Lower leg skin (tissue), 4 donors: ENCODE measurements at regions not wholly inside any gene's neighbourhood (a gene's known extent, or its start where the extent isn't known, plus 50 kb on each side); places are given as distances from the start of the nearest gene placed in this dataset.
"Not testable (repeated sequence)": the region's sequence is repeated elsewhere in the genome, so short reads cannot be mapped to it uniquely, and the experiment has no call there.

Experiments used
- DNase-seq, 2 donors: peaks; one replicate each; pipeline ENCODE4 v3.0.0-alpha.2; 2019; ENCODE audit warnings: low spot score in 2 of 2
- H3K4me3 ChIP-seq: fragments of 200-600 bp; sonication (generic); 2 replicates; pipeline ENCODE4 v1.5.1; 2017; ENCODE audit warnings: mild to moderate bottlenecking, low read depth; ENCODE audit not compliant: poor library complexity, severe bottlenecking
- POLR2A ChIP-seq, 2 donors: fragments of 450-650 bp; IDR thresholded peaks; one replicate each; pipeline ENCODE4 v1.6.1; 2016 to 2017; ENCODE audit warnings: antibody characterized with exemption in 2 of 2, mild to moderate bottlenecking in 1 of 2, moderate library complexity in 1 of 2
- WGBS, 2 donors: methylation state at CpG; one replicate each; pipeline ENCODE4 v1.1.5; 2018; 5-methylcytosine and 5-hydroxymethylcytosine counted together
- intact Hi-C: fragments of 100-400 bp; cut with DNase I; formaldehyde crosslinking; loops from one replicate; pipeline ENCODE4 v1.15.0; 2023; ENCODE audit warnings: low total_unique reads
- TF ChIP-seq, protein P1 (sequence below), 3 donors: fragments of 450-650 bp; IDR thresholded peaks; one replicate each; pipeline ENCODE4 v1.5.1; 2016; ENCODE audit warnings: antibody characterized with exemption in 3 of 3, mild to moderate bottlenecking in 3 of 3, moderate library complexity in 2 of 3

DNA sequence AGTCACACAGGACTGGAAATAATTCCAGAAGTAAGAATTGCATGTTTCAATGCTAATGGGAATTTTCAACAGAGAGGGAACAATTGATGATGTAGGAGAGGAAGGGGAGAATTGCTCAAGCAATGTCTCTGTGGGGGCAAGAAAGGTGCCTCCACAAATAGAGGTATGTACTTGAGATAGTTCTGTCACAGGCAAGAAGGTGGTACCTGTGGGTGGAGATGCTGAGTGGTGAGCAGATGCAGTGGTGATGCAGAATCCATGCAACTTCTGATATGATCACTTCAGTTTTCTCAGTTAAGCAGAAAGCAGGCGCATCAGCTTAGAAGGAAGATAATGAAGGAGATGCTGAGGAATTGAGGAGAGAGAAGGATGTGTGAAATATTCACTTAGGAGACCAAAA, 55.1 kb upstream of the SEC24B start:
- DNase-seq = no peak
- no peak for TF ChIP-seq POLR2A (IDR thresholded peaks at IDR 0.05)
- TF ChIP-seq, protein P1, sequence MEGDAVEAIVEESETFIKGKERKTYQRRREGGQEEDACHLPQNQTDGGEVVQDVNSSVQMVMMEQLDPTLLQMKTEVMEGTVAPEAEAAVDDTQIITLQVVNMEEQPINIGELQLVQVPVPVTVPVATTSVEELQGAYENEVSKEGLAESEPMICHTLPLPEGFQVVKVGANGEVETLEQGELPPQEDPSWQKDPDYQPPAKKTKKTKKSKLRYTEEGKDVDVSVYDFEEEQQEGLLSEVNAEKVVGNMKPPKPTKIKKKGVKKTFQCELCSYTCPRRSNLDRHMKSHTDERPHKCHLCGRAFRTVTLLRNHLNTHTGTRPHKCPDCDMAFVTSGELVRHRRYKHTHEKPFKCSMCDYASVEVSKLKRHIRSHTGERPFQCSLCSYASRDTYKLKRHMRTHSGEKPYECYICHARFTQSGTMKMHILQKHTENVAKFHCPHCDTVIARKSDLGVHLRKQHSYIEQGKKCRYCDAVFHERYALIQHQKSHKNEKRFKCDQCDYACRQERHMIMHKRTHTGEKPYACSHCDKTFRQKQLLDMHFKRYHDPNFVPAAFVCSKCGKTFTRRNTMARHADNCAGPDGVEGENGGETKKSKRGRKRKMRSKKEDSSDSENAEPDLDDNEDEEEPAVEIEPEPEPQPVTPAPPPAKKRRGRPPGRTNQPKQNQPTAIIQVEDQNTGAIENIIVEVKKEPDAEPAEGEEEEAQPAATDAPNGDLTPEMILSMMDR (IDR thresholded peaks at IDR 0.05) = no peak
- WGBS, 2 donors = 97 to 100% methylated on average over 1 of the region's 1 CpG
- intact Hi-C loops = no loop called here
- no peak overlapping the region for H3K4me3 ChIP-seq

DNA sequence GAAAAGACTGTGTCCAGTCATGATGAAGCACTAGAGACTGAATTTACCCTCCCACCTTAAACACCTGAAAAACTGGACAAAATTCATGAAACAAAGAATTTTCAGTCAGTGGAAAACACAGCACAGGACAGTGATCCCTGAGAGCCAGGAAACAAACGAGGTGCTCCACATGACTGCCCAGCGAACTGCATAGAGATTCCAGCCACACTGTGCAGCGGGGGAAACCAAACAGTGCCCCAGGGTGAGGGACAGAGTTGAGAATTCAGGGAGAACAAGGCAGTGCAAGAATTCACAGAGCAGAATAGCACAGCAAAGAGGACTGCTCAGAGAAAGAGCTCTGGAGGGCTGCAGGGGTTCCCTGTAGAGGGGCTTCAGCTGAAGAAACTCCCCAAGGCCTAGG, 55.5 kb upstream of the SEC24B start:
- no peak for DNase-seq
- TF ChIP-seq POLR2A (IDR thresholded peaks at IDR 0.05) = no peak
- TF ChIP-seq, protein P1 (IDR thresholded peaks at IDR 0.05) = no peak
- intact Hi-C loops = no loop called here
- 81 to 82% methylated on average over 3 of the region's 3 CpGs for WGBS, 2 donors
- no peak overlapping the region for H3K4me3 ChIP-seq

DNA sequence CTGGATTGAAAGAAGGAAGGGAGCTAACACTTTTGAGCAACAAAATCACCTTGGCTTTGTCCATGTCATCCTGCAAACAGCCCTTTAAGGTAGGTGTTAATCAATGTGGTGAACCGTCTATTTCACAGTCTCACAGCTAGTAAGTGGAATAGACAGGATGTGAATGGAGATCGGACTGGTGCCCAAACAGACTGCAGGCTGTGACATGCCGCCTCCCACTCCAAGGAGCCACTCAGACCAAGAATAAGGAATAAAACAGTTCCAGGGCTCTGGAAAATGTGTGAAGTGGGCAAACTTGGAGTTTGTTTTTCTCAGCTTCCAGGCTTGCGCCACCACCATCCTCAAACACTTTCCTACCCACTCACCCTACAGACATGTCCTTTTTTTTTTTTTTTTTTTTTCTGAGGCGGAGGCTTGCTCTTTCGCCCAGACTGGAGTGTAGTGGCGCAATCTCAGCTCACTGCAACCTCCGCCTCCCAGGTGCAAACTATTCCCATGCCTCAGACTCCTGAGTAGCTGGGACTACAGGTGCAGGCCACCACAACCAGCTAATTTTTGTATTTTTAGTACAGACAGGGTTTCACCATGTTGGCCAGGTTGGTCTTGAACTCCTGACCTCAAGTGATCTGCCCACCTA, 57.7 kb upstream of the SEC24B start:
- 64 to 67% methylated on average over 8 of the region's 8 CpGs for WGBS, 2 donors
- intact Hi-C loops = no loop called here
- no peak overlapping the region for H3K4me3 ChIP-seq
- DNase-seq = peak in 1 of 2 donors; percentile 23
- TF ChIP-seq POLR2A (IDR thresholded peaks at IDR 0.05) = no peak
- TF ChIP-seq, protein P1 (IDR thresholded peaks at IDR 0.05) = no peak

DNA sequence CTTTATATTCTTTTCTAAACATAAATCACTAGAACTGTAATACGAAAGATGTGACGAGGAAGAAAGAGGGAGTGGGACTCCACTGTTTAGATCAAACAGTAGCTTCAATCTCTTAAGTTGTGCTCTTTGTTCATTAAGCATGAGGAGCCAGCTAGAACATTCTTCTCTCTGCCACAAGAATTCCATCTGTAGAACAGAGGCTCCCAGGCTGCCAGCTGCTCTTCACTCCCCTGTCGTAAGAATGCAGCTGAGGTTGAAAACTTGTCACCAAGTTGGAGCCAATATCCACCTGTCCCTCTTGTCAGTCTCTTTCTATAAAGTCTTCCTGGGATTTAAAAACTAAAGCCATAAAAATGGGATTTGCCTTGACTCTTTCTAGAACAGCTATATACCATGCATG, 65.0 kb upstream of the SEC24B start:
- TF ChIP-seq, protein P1 (IDR thresholded peaks at IDR 0.05) = no peak
- no peak for TF ChIP-seq POLR2A (IDR thresholded peaks at IDR 0.05)
- intact Hi-C loops = no loop called here
- H3K4me3 ChIP-seq = no peak overlapping the region
- 83 to 92% methylated on average over 3 of the region's 3 CpGs for WGBS, 2 donors
- DNase-seq = no peak

DNA sequence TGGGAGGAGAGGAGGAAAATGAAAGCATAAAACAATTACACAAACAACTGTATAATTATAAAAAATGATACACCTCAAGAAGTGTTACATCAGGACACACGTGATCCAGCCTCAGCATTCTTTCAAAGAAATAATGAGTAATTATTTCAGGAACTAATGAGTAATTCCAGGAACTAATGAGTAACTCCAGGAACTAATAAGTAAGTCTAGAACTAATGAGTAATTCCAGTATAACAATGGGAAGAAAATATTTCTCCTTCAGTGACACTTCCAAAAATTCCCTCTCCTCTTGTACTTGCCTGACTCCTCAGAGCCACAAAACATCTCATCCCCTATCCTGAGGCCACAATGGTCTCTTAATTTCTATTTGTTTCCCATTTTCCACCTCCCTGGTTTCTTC, 63.5 kb upstream of the COL25A1 start:
- TF ChIP-seq, protein P1 (IDR thresholded peaks at IDR 0.05) = no peak
- no peak for TF ChIP-seq POLR2A (IDR thresholded peaks at IDR 0.05)
- DNase-seq = no peak
- intact Hi-C loops = no loop called here
- H3K4me3 ChIP-seq = no peak overlapping the region
- 0 to 37% methylated on average over 1 of the region's 1 CpG for WGBS, 2 donors

DNA sequence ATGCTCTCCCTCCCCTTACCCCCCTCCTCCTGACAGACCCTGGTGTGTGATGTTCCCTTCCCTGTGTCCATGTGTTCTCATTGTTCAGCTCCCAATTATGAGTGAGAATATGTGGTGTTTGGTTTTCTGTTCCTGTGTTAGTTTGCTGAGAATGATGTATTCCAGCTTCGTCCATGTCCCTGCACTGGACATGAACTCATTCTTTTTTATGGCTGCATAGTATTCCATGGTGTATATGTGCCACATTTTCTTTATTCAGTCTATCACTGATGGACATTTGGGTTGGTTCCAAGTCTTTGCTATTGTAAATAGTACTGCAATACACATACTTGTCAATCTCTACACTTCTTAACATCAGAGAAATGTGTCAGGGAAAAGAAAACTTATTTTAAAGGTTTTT, 62.8 kb upstream of the COL25A1 start:
- DNase-seq, intact Hi-C loops: not testable (repeated sequence)

More for the DNA sequence above, 62.8 kb upstream of the COL25A1 start:
- not testable (repeated sequence) for H3K4me3 ChIP-seq
- WGBS, 2 donors = 93 to 96% methylated on average over 1 of the region's 1 CpG
